ENCODE measurements at regions not wholly inside any gene's neighbourhood (a gene's known extent, or its start where the extent isn't known, plus 50 kb on each side); places are given as distances from the start of the nearest gene placed in this dataset.

DNA sequence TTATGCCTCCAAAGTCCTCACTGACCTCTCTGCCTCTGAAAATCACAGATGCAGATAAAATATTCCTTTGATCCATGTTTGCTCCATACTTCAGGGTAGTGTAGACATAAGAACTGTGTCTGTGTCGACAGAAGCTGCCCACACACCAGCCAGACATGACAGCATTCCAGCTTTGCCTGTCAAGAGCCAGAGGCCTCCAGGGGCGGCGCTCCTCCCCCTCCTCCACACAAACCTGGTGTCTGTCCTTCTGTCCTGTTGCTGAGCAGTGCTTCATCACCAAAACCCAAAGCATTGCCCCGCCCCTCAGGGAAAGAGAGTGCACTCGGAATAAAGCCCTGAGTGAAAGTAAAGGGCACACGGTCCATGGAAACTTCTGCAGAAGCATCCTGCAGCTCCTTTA, 379.4 kb downstream of the FBXW7 start:
- Histone ChIP-seq H3K18ac (ENCODE audit: insufficient read length, low read depth, low read length) (no peak overlapping the region), H3K79me2 (ENCODE audit: insufficient read depth, low read length) (no peaks in the 10 kb centered on the region), H4K8ac (replicated peaks; ENCODE audit: insufficient read length, low read depth, low read length) (no peak overlapping the region), H3K4me1 (ENCODE audit: insufficient read depth, low read length) (no peaks in the 10 kb centered on the region), H3K23ac (ENCODE audit: insufficient read length, low read depth, low read length) (no peak overlapping the region), H2BK5ac (ENCODE audit: insufficient read length, low read length) (no peak overlapping the region), H3K9me3 (ENCODE audit: control insufficient read depth, low read depth, low read length) (no peaks in the 10 kb centered on the region), H3T11ph (ENCODE audit: low read length) (no peak overlapping the region), H3K9ac (ENCODE audit: extremely low read depth, insufficient read length, low read length) (no peak overlapping the region), H2AFZ (ENCODE audit: low read length) (no peak overlapping the region), H3K14ac (ENCODE audit: insufficient read depth, low read length) (no peak overlapping the region), H3K56ac (ENCODE audit: insufficient read length, low read depth, low read length) (no peak overlapping the region), H3K23me2 (ENCODE audit: insufficient read length, low read depth, low read length, poor library complexity, severe bottlenecking) (no peaks in the 10 kb centered on the region), H4K5ac (ENCODE audit: insufficient read length, low read depth, low read length) (no peak overlapping the region), H3K27ac (ENCODE audit: insufficient read length, low read depth, low read length) (no peak overlapping the region), H2AK5ac (ENCODE audit: insufficient read length, low read length) (no peak overlapping the region), H3K4ac (ENCODE audit: low read depth, low read length) (no peak overlapping the region), H3K27me3 (ENCODE audit: insufficient read depth, low read length) (no peaks in the 10 kb centered on the region), H2BK20ac (ENCODE audit: low read depth, low read length, poor library complexity, severe bottlenecking) (no peak overlapping the region), H3K4me2 (ENCODE audit: insufficient read depth, insufficient read length, low read length) (no peak overlapping the region), H3K79me1 (ENCODE audit: insufficient read depth, low read depth, low read length, poor library complexity, severe bottlenecking) (no peaks in the 10 kb centered on the region), H2BK12ac (ENCODE audit: insufficient read length, low read depth, low read length) (no peak overlapping the region), H4K91ac (ENCODE audit: insufficient read length, low read depth, low read length) (no peak overlapping the region), H2BK120ac (ENCODE audit: low read depth, low read length, poor library complexity, severe bottlenecking) (no peak overlapping the region), H2BK15ac (ENCODE audit: low read depth, low read length) (no peak overlapping the region), H4K20me1 (ENCODE audit: control insufficient read depth, insufficient read depth, insufficient read length) (no peaks in the 10 kb centered on the region)
- no peak for DNase-seq
- peaks cover 0 to 6% of the 10 kb centered on the region in 2 experiments; a peak in 2 of 4 replicates for H3K4me1 Mint-ChIP-seq
- TF ChIP-seq, protein P1, sequence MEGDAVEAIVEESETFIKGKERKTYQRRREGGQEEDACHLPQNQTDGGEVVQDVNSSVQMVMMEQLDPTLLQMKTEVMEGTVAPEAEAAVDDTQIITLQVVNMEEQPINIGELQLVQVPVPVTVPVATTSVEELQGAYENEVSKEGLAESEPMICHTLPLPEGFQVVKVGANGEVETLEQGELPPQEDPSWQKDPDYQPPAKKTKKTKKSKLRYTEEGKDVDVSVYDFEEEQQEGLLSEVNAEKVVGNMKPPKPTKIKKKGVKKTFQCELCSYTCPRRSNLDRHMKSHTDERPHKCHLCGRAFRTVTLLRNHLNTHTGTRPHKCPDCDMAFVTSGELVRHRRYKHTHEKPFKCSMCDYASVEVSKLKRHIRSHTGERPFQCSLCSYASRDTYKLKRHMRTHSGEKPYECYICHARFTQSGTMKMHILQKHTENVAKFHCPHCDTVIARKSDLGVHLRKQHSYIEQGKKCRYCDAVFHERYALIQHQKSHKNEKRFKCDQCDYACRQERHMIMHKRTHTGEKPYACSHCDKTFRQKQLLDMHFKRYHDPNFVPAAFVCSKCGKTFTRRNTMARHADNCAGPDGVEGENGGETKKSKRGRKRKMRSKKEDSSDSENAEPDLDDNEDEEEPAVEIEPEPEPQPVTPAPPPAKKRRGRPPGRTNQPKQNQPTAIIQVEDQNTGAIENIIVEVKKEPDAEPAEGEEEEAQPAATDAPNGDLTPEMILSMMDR (conservative IDR thresholded peaks at IDR 0.05) = no peak
- peaks cover 2% of the 10 kb centered on the region for H3K27me3 Mint-ChIP-seq (ENCODE audit: low read depth)
- no peaks in the 10 kb centered on the region for H3K36me3 Mint-ChIP-seq (ENCODE audit: insufficient read depth in 1 of 3, low read depth in 3 of 3)
- WGBS (ENCODE audit: extremely low coverage, insufficient read length, low lambda C conversion rate) = no CpG with 5 or more reads among the region's 6 CpGs
- H3K9me3 Mint-ChIP-seq = no peaks in the 10 kb centered on the region; a peak in 1 of 5 replicates
- H3K27ac Mint-ChIP-seq = no peak overlapping the region; a peak in 1 of 7 replicates
- no peak overlapping the region for H3K4me3 Mint-ChIP-seq
